ENCODE measurements at regions not wholly inside any gene's neighbourhood (a gene's known extent, or its start where the extent isn't known, plus 50 kb on each side); places are given as distances from the start of the nearest gene placed in this dataset.

DNA sequence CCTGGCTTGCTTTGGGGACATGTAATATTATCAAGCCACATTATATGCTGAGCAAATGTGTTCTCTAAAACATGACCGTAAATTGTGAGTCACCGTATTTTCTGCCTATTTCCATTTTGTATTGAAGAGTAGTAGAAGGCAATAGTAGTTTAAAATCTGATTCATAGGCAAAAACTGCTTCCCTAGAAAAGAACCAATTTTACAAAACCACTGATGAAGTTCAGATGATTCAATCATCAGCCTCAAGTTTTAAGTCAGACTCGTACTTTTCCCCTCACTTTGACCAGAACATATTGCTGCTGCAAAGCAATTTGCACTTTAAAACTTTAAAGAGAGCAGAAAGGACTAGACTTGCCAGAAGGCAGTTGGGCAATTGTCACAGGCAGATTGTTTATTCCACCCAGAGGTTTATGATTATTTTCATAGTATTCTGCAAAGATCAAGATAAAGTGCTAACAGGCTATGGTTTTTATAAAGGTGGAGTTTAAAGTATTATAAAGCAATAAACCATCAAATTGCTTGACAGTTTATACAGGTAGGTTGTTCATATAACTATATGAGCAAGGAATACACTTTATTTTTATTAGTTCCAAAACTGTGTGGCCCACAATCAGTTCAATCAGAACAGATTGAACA is 168.2 kb downstream of the ETV1 start:
- no peaks in the 10 kb centered on the region for H3K27me3 ChIP-seq (ENCODE audit: insufficient read depth, poor library complexity, severe bottlenecking)
- no peak overlapping the region for H3K4me3 ChIP-seq (replicated peaks; ENCODE audit: insufficient read depth, low read length)
- no peak overlapping the region for H3K27ac ChIP-seq (replicated peaks)
- no peak for DNase-seq (ENCODE audit: low read depth in 1 of 2, low spot score in 1 of 2)
- TF ChIP-seq, protein P1, sequence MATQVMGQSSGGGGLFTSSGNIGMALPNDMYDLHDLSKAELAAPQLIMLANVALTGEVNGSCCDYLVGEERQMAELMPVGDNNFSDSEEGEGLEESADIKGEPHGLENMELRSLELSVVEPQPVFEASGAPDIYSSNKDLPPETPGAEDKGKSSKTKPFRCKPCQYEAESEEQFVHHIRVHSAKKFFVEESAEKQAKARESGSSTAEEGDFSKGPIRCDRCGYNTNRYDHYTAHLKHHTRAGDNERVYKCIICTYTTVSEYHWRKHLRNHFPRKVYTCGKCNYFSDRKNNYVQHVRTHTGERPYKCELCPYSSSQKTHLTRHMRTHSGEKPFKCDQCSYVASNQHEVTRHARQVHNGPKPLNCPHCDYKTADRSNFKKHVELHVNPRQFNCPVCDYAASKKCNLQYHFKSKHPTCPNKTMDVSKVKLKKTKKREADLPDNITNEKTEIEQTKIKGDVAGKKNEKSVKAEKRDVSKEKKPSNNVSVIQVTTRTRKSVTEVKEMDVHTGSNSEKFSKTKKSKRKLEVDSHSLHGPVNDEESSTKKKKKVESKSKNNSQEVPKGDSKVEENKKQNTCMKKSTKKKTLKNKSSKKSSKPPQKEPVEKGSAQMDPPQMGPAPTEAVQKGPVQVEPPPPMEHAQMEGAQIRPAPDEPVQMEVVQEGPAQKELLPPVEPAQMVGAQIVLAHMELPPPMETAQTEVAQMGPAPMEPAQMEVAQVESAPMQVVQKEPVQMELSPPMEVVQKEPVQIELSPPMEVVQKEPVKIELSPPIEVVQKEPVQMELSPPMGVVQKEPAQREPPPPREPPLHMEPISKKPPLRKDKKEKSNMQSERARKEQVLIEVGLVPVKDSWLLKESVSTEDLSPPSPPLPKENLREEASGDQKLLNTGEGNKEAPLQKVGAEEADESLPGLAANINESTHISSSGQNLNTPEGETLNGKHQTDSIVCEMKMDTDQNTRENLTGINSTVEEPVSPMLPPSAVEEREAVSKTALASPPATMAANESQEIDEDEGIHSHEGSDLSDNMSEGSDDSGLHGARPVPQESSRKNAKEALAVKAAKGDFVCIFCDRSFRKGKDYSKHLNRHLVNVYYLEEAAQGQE (IDR thresholded peaks at IDR 0.05; ENCODE audit: insufficient replicate concordance, low read depth) = no peak
- TF ChIP-seq SPI1 (IDR thresholded peaks at IDR 0.05; ENCODE audit: borderline replicate concordance, low read depth) (no peak), POLR2AphosphoS5 (IDR thresholded peaks at IDR 0.05; ENCODE audit: low read depth) (no peak)
- TF ChIP-seq, protein P2, sequence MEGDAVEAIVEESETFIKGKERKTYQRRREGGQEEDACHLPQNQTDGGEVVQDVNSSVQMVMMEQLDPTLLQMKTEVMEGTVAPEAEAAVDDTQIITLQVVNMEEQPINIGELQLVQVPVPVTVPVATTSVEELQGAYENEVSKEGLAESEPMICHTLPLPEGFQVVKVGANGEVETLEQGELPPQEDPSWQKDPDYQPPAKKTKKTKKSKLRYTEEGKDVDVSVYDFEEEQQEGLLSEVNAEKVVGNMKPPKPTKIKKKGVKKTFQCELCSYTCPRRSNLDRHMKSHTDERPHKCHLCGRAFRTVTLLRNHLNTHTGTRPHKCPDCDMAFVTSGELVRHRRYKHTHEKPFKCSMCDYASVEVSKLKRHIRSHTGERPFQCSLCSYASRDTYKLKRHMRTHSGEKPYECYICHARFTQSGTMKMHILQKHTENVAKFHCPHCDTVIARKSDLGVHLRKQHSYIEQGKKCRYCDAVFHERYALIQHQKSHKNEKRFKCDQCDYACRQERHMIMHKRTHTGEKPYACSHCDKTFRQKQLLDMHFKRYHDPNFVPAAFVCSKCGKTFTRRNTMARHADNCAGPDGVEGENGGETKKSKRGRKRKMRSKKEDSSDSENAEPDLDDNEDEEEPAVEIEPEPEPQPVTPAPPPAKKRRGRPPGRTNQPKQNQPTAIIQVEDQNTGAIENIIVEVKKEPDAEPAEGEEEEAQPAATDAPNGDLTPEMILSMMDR (IDR thresholded peaks at IDR 0.05; ENCODE audit: insufficient read depth, low read length) = no peak

DNA sequence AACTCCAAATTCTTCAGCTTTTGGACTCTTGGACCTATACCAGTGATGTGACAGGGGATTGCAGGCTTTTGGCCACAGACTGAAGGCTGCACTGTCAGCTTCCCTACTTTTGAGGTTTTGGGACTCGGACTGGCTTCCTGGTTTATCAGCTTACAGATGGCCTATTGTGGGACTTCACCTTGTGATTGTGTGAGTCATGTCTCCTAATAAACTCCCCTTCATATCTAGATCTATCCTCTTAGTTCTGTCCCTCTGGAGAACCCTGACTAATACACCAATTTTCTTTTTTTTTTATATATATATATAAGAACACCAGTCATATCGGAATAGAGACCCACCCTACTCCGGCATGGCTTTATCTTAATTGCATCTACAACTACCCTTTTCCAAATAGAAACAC is 166.8 kb downstream of the ETV1 start:
- Histone ChIP-seq H3K4me3 (replicated peaks; ENCODE audit: insufficient read depth, low read length) (no peak overlapping the region), H3K27me3 (ENCODE audit: insufficient read depth, poor library complexity, severe bottlenecking) (no peaks in the 10 kb centered on the region), H3K27ac (replicated peaks) (no peak overlapping the region)
- no peak for DNase-seq (ENCODE audit: low read depth in 1 of 2, low spot score in 1 of 2)
- TF ChIP-seq GABPA (IDR thresholded peaks at IDR 0.05; ENCODE audit: low read depth) (no peak), SPI1 (IDR thresholded peaks at IDR 0.05; ENCODE audit: borderline replicate concordance, low read depth) (no peak), POLR2AphosphoS5 (IDR thresholded peaks at IDR 0.05; ENCODE audit: low read depth) (no peak)
- TF ChIP-seq, protein P1 (IDR thresholded peaks at IDR 0.05; ENCODE audit: insufficient replicate concordance, low read depth) = no peak
- TF ChIP-seq, protein P2 (IDR thresholded peaks at IDR 0.05; ENCODE audit: insufficient read depth, low read length) = no peak

DNA sequence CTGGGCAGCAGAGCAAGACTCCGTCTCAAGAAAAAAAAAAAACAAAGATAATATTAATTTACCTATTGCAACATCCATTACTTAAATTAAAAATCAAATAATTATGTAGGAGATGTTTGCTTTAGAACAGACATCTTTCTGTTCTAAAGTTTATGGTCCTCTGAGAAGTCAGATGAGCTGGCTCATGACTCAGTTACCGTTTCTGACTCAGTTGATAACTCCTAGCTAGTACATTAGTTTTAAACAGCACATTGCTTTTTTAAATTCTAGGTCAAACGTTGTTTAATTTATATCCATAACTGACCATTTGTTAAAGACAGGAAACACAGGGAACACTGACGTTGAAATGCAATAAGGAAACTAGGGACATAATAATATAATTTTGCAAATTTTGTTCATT is 162.7 kb downstream of the ETV1 start:
- Histone ChIP-seq H3K27ac (replicated peaks) (no peak overlapping the region), H3K4me3 (replicated peaks; ENCODE audit: insufficient read depth, low read length) (no peak overlapping the region), H3K27me3 (ENCODE audit: insufficient read depth, poor library complexity, severe bottlenecking) (no peaks in the 10 kb centered on the region)
- no peak for DNase-seq (ENCODE audit: low read depth in 1 of 2, low spot score in 1 of 2)
- TF ChIP-seq, protein P2 (IDR thresholded peaks at IDR 0.05; ENCODE audit: insufficient read depth, low read length) = no peak

DNA sequence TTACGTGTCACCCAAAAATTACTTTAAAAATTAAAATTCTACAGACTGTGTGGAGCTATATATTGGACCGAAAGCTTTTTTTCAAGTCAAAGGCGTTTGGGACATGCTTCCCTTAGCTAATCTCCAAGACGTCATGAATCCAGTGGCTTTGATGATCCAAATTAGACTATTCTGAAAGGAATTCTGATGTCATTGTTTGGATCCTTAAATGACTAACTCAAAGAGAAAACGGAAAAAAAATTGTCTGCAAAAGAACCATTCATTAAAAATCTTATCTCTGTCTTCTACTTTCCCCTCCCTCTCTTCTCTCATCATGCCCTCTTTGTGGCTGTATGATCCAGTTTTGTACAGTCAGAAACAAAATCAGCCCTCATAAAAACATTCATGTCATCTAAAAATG is 161.8 kb downstream of the ETV1 start:
- no peaks in the 10 kb centered on the region for H3K27me3 ChIP-seq (ENCODE audit: insufficient read depth, poor library complexity, severe bottlenecking)
- TF ChIP-seq POLR2AphosphoS5 (IDR thresholded peaks at IDR 0.05; ENCODE audit: low read depth) (no peak), GABPA (IDR thresholded peaks at IDR 0.05; ENCODE audit: low read depth) (no peak), SPI1 (IDR thresholded peaks at IDR 0.05; ENCODE audit: borderline replicate concordance, low read depth) (no peak)
- TF ChIP-seq, protein P1 (IDR thresholded peaks at IDR 0.05; ENCODE audit: insufficient replicate concordance, low read depth) = no peak
- TF ChIP-seq, protein P2 (IDR thresholded peaks at IDR 0.05; ENCODE audit: insufficient read depth, low read length) = no peak
- H3K4me3 ChIP-seq (replicated peaks; ENCODE audit: insufficient read depth, low read length) = no peak overlapping the region
- DNase-seq (ENCODE audit: low read depth in 1 of 2, low spot score in 1 of 2) = no peak
- no peak overlapping the region for H3K27ac ChIP-seq (replicated peaks)
